ENCODE measurements at regions not wholly inside any gene's neighbourhood (a gene's known extent, or its start where the extent isn't known, plus 50 kb on each side); places are given as distances from the start of the nearest gene placed in this dataset.

DNA sequence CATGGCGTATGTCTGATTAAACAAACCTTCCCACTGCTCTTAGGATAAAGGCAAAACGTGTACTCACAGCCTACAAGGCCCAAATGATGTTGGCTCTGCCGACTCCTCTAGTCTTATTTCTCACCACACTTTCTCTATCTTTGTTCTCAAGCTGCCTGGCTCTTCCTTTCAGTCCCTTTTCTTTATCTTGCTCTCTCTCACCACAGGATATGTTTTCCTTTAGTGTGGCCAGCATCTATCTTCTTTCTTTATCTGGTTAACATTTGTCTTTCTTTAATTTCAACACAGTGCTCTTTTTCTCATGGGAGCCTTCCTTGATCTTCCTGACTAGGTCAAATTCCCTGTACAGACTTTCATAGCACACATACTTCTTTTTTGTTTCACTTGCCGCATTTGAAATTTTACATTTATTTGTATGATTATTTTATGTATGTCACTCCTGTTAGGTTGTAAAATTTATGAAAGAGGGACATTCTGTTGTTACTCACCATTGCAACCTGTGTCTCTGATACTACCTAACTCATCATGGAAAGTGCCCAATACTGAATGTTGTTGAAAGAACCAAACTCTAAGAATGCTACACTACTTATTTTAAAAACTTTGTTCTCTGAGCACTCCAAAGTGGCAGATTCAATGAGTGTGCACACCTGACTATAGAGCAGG, 328.9 kb upstream of the CBLB start:
- DNase-seq = no peak
- no peak overlapping the region for H3K4me3 ChIP-seq
- no peaks in the 10 kb centered on the region for H3K36me3 ChIP-seq
- no peaks in the 10 kb centered on the region for H3K27me3 ChIP-seq
- no peak for TF ChIP-seq POLR2A (IDR thresholded peaks at IDR 0.05)
- no peak for TF ChIP-seq CTCF (IDR thresholded peaks at IDR 0.05)
- H3K4me1 ChIP-seq = no peaks in the 10 kb centered on the region
- no peaks in the 10 kb centered on the region for H3K9me3 ChIP-seq
- H3K27ac ChIP-seq = no peak overlapping the region

DNA sequence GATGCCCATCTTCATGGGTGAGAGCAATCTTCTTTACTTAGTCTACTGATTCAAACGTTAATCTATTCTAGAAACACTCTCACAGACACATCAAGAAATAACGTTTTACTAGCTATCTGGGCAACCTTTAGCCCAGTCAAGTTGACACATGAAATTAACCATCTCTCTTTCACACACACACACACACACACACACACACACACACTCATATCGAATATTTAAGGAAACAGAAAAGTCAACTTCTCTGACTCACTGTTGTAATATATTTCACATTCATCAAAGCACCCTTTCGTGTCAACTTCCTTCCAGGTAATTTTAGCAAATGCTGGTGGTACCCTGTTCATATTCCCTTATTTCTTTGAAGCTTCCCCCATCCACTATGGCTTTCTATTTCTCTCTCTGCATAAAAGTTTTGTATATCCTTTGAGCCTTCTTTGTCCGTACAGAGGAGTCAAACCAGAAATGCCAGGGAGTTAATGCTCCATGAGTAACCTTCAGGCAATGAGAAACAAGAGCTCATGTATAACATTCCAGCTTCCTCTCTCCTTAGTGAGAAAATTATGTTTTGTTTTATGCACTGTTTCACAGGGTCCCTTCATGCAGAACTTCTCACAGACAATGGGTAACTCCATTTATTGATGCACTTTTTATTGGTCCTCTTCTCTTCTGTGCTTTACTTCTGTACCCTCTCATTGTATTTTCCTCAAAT, 335.5 kb upstream of the CBLB start:
- Histone ChIP-seq H3K4me3 (no peak overlapping the region), H3K27ac (no peak overlapping the region), H3K36me3 (no peaks in the 10 kb centered on the region), H3K4me1 (no peaks in the 10 kb centered on the region), H3K9me3 (no peaks in the 10 kb centered on the region), H3K27me3 (no peaks in the 10 kb centered on the region)
- TF ChIP-seq CTCF (IDR thresholded peaks at IDR 0.05) (no peak), POLR2A (IDR thresholded peaks at IDR 0.05) (no peak)
- DNase-seq = no peak

GRCh38 chr3:106206146-106206545, 337.3 kb upstream of the CBLB start:
- peak in 2 of 3 donors; percentile 28 to 52 for DNase-seq
- no peaks in the 10 kb centered on the region for H3K9me3 ChIP-seq
- peak overlapping the region in 2 of 4 donors; percentile 3 to 17 for H3K27ac ChIP-seq
- no peak overlapping the region for H3K4me3 ChIP-seq
- no peaks in the 10 kb centered on the region for H3K4me1 ChIP-seq
- no peaks in the 10 kb centered on the region for H3K27me3 ChIP-seq
- TF ChIP-seq CTCF (IDR thresholded peaks at IDR 0.05) = no peak
- TF ChIP-seq POLR2A (IDR thresholded peaks at IDR 0.05) = no peak
- no peaks in the 10 kb centered on the region for H3K36me3 ChIP-seq

GRCh38 chr3:106206613-106207012, 337.8 kb upstream of the CBLB start:
- Histone ChIP-seq H3K4me1 (no peaks in the 10 kb centered on the region), H3K27me3 (no peaks in the 10 kb centered on the region), H3K9me3 (no peaks in the 10 kb centered on the region), H3K36me3 (no peaks in the 10 kb centered on the region), H3K27ac (peak overlapping the region in 1 of 4 donors; percentile 17), H3K4me3 (no peak overlapping the region)
- TF ChIP-seq CTCF (IDR thresholded peaks at IDR 0.05) (no peak), POLR2A (IDR thresholded peaks at IDR 0.05) (no peak)
- no peak for DNase-seq

DNA sequence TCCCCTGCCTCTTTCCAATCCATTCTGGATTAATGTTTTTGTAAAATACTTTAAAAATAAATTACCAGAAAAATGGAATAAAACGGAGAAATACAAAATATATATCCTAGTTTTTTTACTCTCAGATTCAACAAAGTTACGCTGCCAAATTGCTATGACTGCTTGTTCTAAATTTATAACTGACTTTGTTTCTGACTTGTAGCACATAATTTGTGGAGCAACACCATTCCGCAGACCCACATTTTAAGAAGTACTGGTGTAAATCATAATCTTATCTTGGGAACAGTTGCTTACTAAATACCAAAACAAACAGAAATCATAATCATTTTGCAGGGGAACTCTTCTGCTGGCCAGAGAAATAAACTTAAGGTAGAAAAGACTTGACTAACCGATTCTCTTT, 339.4 kb upstream of the CBLB start:
- no peaks in the 10 kb centered on the region for H3K4me1 ChIP-seq
- no peaks in the 10 kb centered on the region for H3K27me3 ChIP-seq
- no peak overlapping the region for H3K4me3 ChIP-seq
- H3K36me3 ChIP-seq = no peaks in the 10 kb centered on the region
- no peak for DNase-seq
- no peaks in the 10 kb centered on the region for H3K9me3 ChIP-seq
- TF ChIP-seq POLR2A (IDR thresholded peaks at IDR 0.05) (no peak), CTCF (IDR thresholded peaks at IDR 0.05) (no peak)
- no peak overlapping the region for H3K27ac ChIP-seq

All from Peyer's patch (tissue), 4 donors.